ENCODE measurements at regions not wholly inside any gene's neighbourhood (a gene's known extent, or its start where the extent isn't known, plus 50 kb on each side); places are given as distances from the start of the nearest gene placed in this dataset.

DNA sequence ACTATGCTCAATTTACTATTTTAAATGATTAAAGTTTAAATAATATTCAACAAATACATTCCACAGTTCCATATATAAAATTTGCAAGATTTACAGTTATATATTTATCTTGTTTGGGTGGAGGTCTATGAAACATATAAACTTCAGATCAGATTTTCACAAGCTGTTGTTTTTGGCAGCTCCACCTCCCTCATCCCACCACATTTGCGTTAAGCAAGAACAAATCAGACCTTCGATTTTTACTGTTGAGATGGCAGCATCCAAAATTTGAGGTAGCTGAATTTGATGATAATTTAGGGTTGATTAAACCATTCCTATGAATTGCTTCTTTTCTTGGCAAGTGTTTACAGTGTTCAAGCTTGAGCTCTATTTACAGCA, 986.4 kb downstream of the REEP3 start:
- Mint-ChIP-seq H3K27ac (ENCODE audit: unreplicated experiment) (no peak overlapping the region), H3K4me1 (ENCODE audit: low read depth, unreplicated experiment) (no peaks in the 10 kb centered on the region)
- CTCF ChIA-PET, result no interaction called here

DNA sequence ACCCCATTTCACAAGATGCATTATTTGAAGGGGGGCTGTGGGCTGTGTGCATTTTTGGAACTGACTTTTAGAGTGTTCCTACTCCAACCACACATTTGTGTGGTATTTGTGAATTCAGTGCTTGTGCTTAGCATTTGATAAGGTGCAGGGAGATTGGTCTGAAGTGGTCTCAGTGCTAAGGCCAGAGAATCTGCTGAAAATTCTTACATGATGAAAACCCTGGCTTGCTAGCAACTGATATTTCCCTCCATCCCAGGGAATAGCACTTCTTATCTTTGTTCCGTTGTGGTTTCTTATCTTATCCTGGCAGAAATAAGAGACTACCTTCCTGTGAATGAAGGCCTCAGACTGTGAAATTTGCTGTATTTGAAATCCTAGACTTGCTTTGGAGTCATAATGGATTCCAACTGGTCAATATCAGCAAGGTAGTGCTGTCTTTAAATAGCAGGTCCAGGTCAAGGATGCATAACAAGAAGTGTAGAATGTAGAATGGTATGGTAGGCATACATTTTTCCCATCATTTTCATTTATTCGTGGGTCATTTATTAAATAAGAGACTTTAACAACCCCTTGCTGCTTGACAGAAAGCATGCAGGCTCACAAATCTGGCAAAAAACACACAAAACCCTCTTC, 986.9 kb downstream of the REEP3 start:
- Histone ChIP-seq H3K27me3 (replicated peaks; ENCODE audit: control insufficient read depth, insufficient read depth, low read length) (peaks cover 2% of the 10 kb centered on the region), H3K9me3 (no peaks in the 10 kb centered on the region), H3K4me1 (no peaks in the 10 kb centered on the region), H3K4me3 (ENCODE audit: low read depth, low read length) (no peak overlapping the region), H3K36me3 (ENCODE audit: control insufficient read depth, insufficient read depth, low read length) (no peaks in the 10 kb centered on the region)
- Mint-ChIP-seq H3K4me1 (ENCODE audit: low read depth, unreplicated experiment) (no peaks in the 10 kb centered on the region), H3K27me3 (ENCODE audit: insufficient read depth, unreplicated experiment) (no peaks in the 10 kb centered on the region), H3K4me3 (ENCODE audit: unreplicated experiment) (no peak overlapping the region), H3K9me3 (ENCODE audit: unreplicated experiment) (no peaks in the 10 kb centered on the region), H3K27ac (ENCODE audit: unreplicated experiment) (no peak overlapping the region), H3K36me3 (ENCODE audit: insufficient read depth, unreplicated experiment) (no peaks in the 10 kb centered on the region)
- CTCF ChIA-PET, result no interaction called here
- POLR2A ChIA-PET, result no interaction called here
- BruUV-seq (replicated peaks), result no TSS peak
- TF ChIP-seq, protein P1, sequence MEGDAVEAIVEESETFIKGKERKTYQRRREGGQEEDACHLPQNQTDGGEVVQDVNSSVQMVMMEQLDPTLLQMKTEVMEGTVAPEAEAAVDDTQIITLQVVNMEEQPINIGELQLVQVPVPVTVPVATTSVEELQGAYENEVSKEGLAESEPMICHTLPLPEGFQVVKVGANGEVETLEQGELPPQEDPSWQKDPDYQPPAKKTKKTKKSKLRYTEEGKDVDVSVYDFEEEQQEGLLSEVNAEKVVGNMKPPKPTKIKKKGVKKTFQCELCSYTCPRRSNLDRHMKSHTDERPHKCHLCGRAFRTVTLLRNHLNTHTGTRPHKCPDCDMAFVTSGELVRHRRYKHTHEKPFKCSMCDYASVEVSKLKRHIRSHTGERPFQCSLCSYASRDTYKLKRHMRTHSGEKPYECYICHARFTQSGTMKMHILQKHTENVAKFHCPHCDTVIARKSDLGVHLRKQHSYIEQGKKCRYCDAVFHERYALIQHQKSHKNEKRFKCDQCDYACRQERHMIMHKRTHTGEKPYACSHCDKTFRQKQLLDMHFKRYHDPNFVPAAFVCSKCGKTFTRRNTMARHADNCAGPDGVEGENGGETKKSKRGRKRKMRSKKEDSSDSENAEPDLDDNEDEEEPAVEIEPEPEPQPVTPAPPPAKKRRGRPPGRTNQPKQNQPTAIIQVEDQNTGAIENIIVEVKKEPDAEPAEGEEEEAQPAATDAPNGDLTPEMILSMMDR (IDR thresholded peaks at IDR 0.05; ENCODE audit: insufficient read depth in 1 of 2, low read depth in 1 of 2, low read length in 1 of 2, severe bottlenecking in 1 of 2, unreplicated experiment in 1 of 2), result no peak
- DNase-seq, result no peak
- intact Hi-C loops (cut with micrococcal nuclease; ENCODE audit: unreplicated experiment), result no loop called here

More for the DNA sequence above, 986.4 kb downstream of the REEP3 start:
- no peaks in the 10 kb centered on the region for H3K9me3 ChIP-seq
- Mint-ChIP-seq H3K36me3 (ENCODE audit: insufficient read depth, unreplicated experiment) (no peaks in the 10 kb centered on the region), H3K4me3 (ENCODE audit: unreplicated experiment) (no peak overlapping the region), H3K27me3 (ENCODE audit: insufficient read depth, unreplicated experiment) (no peaks in the 10 kb centered on the region), H3K9me3 (ENCODE audit: unreplicated experiment) (no peaks in the 10 kb centered on the region)
- intact Hi-C loops (cut with micrococcal nuclease; ENCODE audit: unreplicated experiment), result no loop called here
- peaks cover 2% of the 10 kb centered on the region for H3K27me3 ChIP-seq (replicated peaks; ENCODE audit: control insufficient read depth, insufficient read depth, low read length)
- TF ChIP-seq, protein P1 (IDR thresholded peaks at IDR 0.05; ENCODE audit: insufficient read depth in 1 of 2, low read depth in 1 of 2, low read length in 1 of 2, severe bottlenecking in 1 of 2, unreplicated experiment in 1 of 2), result no peak
- H3K36me3 ChIP-seq (ENCODE audit: control insufficient read depth, insufficient read depth, low read length), result no peaks in the 10 kb centered on the region
- no peak for DNase-seq
- POLR2A ChIA-PET, result interaction anchor here (0.6 kb wide), 1 partner anchor 18 kb away, joined by 4 read pairs; no protein-coding TSS in a partner anchor
- no peak overlapping the region for H3K4me3 ChIP-seq (ENCODE audit: low read depth, low read length)
- no peaks in the 10 kb centered on the region for H3K4me1 ChIP-seq
- no TSS peak for BruUV-seq (replicated peaks)

DNA sequence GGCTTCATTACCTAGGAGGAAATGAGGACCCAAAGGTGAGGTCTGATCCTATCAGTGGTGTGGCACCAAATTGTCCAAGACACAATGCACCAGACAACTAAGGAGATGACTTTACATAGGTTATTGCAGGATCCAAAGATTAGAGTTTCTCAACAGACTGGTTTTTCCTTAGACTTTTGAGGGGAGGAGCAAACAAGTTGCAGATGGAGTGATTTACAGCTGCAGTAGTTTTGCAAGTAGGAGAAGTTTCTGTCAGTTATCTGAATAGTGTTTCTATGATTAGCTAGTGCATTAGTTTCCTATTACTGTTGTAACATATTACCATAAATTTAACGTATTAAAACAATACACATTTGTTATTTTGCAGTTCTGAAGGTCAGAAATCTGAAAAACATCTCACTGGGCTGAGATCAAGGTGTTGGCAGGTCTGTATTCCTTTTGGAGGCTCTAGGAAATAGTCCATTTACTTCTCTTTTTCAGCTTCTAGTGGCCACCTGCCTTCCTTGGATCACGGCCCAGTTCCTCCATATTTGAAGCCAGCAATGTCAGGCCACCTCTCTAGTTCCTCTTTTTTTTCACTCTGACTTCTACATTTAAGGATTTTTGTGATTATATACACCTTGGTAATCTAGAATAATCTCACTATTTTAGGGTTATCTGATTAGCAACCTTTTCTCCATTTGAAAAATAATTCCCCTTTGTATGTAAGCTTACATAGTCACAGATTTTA, 994.9 kb downstream of the REEP3 start:
- CTCF ChIA-PET, result no interaction called here
- Mint-ChIP-seq H3K4me3 (ENCODE audit: unreplicated experiment) (no peak overlapping the region), H3K9me3 (ENCODE audit: unreplicated experiment) (no peaks in the 10 kb centered on the region), H3K36me3 (ENCODE audit: insufficient read depth, unreplicated experiment) (no peaks in the 10 kb centered on the region), H3K4me1 (ENCODE audit: low read depth, unreplicated experiment) (no peaks in the 10 kb centered on the region), H3K27ac (ENCODE audit: unreplicated experiment) (no peak overlapping the region), H3K27me3 (ENCODE audit: insufficient read depth, unreplicated experiment) (peaks cover 6% of the 10 kb centered on the region)
- H3K36me3 ChIP-seq (ENCODE audit: control insufficient read depth, insufficient read depth, low read length), result no peaks in the 10 kb centered on the region
- H3K9me3 ChIP-seq, result no peaks in the 10 kb centered on the region
- intact Hi-C loops (cut with micrococcal nuclease; ENCODE audit: unreplicated experiment), result no loop called here
- no peaks in the 10 kb centered on the region for H3K4me1 ChIP-seq
- POLR2A ChIA-PET, result no interaction called here
- H3K4me3 ChIP-seq (ENCODE audit: low read depth, low read length), result no peak overlapping the region
- TF ChIP-seq, protein P1 (IDR thresholded peaks at IDR 0.05; ENCODE audit: insufficient read depth in 1 of 2, low read depth in 1 of 2, low read length in 1 of 2, severe bottlenecking in 1 of 2, unreplicated experiment in 1 of 2), result no peak
- H3K27me3 ChIP-seq (replicated peaks; ENCODE audit: control insufficient read depth, insufficient read depth, low read length), result no peaks in the 10 kb centered on the region
- no TSS peak for BruUV-seq (replicated peaks)
- peak in 1 of 2 experiments; percentile 14 for DNase-seq

All from Caco-2 (cell line).